Parathyroid adenoma (tissue), 2 donors: ENCODE measurements at regions not wholly inside any gene's neighbourhood (a gene's known extent, or its start where the extent isn't known, plus 50 kb on each side); places are given as distances from the start of the nearest gene placed in this dataset.

Experiments
- H2AFZ ChIP-seq: fragments of 300-600 bp; sonication (generic); one replicate; pipeline ENCODE4 v1.7.0; 2017; ENCODE audit warnings: antibody characterized with exemption, mild to moderate bottlenecking
- H3K27ac ChIP-seq: fragments of 300-600 bp; sonication (generic); one replicate; pipeline ENCODE4 v1.7.0; 2017
- H3K27me3 ChIP-seq: fragments of 300-600 bp; sonication (generic); one replicate; pipeline ENCODE4 v1.7.0; 2017; ENCODE audit warnings: low read length; ENCODE audit not compliant: control insufficient read depth, insufficient read depth
- H3K36me3 ChIP-seq: fragments of 300-600 bp; sonication (generic); one replicate; pipeline ENCODE4 v1.7.0; 2017; ENCODE audit warnings: low read length; ENCODE audit not compliant: control insufficient read depth, insufficient read depth
- H3K4me1 ChIP-seq: fragments of 300-600 bp; sonication (generic); one replicate; pipeline ENCODE4 v1.7.0; 2017; ENCODE audit warnings: control low read depth
- H3K4me2 ChIP-seq: fragments of 300-600 bp; sonication (generic); one replicate; pipeline ENCODE4 v1.7.0; 2017; ENCODE audit warnings: low read length
- H3K4me3 ChIP-seq: fragments of 300-600 bp; sonication (generic); one replicate; pipeline ENCODE4 v1.7.0; 2017; ENCODE audit warnings: low read depth, low read length
- H3K79me2 ChIP-seq: fragments of 300-600 bp; sonication (generic); one replicate; pipeline ENCODE4 v1.7.0; 2017; ENCODE audit warnings: control low read depth
- H3K9ac ChIP-seq: fragments of 300-600 bp; sonication (generic); one replicate; pipeline ENCODE4 v1.7.0; 2017; ENCODE audit warnings: mild to moderate bottlenecking
- H3K9me3 ChIP-seq: fragments of 300-600 bp; sonication (generic); one replicate; pipeline ENCODE4 v1.7.0; 2017; ENCODE audit warnings: low read length; ENCODE audit not compliant: control insufficient read depth
- TF ChIP-seq, protein P1 (sequence below): fragments of 300-600 bp; sonication (generic); IDR thresholded peaks from one replicate; pipeline ENCODE4 v1.7.0; 2017; ENCODE audit warnings: antibody characterized with exemption, mild to moderate bottlenecking
- donor health status: primary hyperparathyroidism.

DNA sequence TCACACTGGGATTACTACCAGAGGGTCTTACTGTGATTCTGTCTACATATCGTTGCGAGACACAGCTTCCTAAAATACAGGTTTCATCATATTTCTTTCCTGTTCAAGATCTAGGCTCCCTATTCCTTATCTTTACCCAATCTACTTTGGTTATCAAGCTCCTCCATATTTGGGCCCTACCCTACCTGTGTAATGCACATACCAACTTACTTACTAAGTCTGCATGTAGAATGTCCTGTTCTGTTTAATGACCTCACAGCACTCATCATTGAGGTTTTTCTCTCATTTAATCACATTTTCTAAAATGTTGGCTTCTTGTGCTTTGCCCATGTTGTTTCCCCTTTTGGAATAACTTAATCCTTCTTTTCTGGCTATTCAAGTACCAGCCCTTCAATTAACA is 551.1 kb downstream of the ZEB2 start:
- Histone ChIP-seq H3K4me1 (no peaks in the 10 kb centered on the region), H3K79me2 (no peaks in the 10 kb centered on the region), H3K4me2 (no peak overlapping the region), H3K27ac (no peak overlapping the region), H3K27me3 (no peaks in the 10 kb centered on the region), H3K9ac (no peak overlapping the region), H3K9me3 (no peaks in the 10 kb centered on the region), H3K4me3 (no peak overlapping the region), H3K36me3 (no peaks in the 10 kb centered on the region), H2AFZ (no peak overlapping the region)
- TF ChIP-seq, protein P1, sequence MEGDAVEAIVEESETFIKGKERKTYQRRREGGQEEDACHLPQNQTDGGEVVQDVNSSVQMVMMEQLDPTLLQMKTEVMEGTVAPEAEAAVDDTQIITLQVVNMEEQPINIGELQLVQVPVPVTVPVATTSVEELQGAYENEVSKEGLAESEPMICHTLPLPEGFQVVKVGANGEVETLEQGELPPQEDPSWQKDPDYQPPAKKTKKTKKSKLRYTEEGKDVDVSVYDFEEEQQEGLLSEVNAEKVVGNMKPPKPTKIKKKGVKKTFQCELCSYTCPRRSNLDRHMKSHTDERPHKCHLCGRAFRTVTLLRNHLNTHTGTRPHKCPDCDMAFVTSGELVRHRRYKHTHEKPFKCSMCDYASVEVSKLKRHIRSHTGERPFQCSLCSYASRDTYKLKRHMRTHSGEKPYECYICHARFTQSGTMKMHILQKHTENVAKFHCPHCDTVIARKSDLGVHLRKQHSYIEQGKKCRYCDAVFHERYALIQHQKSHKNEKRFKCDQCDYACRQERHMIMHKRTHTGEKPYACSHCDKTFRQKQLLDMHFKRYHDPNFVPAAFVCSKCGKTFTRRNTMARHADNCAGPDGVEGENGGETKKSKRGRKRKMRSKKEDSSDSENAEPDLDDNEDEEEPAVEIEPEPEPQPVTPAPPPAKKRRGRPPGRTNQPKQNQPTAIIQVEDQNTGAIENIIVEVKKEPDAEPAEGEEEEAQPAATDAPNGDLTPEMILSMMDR = no peak

DNA sequence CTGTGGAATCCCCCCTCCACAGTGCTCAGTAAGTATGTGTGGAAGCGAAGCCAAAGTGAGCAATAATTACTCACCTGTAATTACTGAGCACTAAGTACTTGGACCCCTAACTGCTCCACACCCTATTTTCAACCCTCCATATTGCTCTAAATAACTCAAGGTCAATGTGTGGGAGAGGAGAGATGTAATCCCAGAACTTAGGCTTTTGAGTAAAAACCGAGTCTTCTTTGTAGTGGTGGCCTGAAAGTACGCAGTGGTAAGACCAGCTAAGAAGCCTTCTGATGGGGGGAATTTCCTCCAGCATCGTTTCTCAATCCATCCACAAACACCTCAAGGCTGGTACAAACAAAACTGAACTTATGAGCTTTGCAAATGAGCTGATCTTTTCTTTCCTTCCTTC is 551.6 kb downstream of the ZEB2 start:
- no peak overlapping the region for H3K4me2 ChIP-seq
- H3K79me2 ChIP-seq = no peaks in the 10 kb centered on the region
- no peaks in the 10 kb centered on the region for H3K36me3 ChIP-seq
- no peak overlapping the region for H2AFZ ChIP-seq
- TF ChIP-seq, protein P1 = no peak
- H3K4me3 ChIP-seq = no peak overlapping the region
- no peak overlapping the region for H3K9ac ChIP-seq
- H3K4me1 ChIP-seq = no peaks in the 10 kb centered on the region
- H3K27me3 ChIP-seq = no peaks in the 10 kb centered on the region
- H3K27ac ChIP-seq = no peak overlapping the region
- H3K9me3 ChIP-seq = no peaks in the 10 kb centered on the region

DNA sequence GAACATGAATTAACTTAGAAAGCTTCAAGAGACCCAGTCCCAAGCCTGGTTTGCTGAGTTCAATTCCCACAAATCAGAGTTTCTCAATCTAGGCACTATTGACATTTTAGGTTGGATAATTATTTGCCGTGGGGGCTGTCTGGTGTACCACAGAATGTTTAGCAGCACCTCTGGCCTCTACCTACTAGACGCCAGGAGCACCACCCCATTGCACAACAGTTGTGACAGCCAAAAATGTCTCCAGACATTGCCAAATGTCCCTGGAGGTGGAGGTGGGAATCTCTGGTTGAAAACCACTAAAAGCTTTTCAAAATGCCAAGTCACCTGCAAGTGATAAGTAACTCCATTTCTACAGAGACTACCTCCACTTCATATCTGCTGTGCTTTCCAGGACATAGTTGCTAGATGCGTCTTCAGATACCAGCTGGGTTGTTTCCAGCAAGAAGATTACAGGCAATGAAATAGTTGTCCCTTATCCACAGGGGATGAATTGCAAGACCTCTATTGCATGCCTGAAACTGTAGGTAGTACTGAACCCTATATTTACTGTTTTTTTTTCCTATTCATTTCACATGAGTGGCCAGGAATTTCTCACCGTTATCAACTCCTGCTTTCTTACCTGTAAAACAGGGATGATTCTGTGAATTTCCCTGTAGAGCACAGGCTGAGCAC is 554.3 kb downstream of the ZEB2 start:
- Histone ChIP-seq H3K27me3 (no peaks in the 10 kb centered on the region), H2AFZ (no peak overlapping the region), H3K9ac (no peak overlapping the region), H3K79me2 (no peaks in the 10 kb centered on the region), H3K36me3 (no peaks in the 10 kb centered on the region), H3K27ac (no peak overlapping the region), H3K4me2 (no peak overlapping the region), H3K4me1 (no peaks in the 10 kb centered on the region), H3K9me3 (no peaks in the 10 kb centered on the region), H3K4me3 (no peak overlapping the region)
- TF ChIP-seq, protein P1 = no peak

DNA sequence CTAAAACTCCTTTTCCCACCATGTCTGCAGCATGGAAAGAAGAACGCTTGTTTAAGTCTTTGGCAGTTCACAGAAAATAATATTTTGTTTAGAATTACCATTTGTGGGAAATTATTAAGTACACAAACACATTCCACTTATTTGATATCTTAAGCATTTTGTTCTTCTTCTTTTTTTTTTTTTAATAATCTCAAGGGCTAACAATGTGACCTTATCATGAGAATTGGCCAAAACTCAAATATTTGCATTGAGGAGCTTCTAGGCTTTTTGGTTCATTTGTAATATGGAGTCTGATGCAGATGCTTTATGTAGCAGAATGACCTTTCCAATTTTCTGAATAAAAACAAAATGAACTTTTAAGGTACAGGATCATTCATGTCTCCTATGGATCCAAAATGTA is 555.0 kb downstream of the ZEB2 start:
- TF ChIP-seq, protein P1 = no peak
- no peak overlapping the region for H2AFZ ChIP-seq

DNA sequence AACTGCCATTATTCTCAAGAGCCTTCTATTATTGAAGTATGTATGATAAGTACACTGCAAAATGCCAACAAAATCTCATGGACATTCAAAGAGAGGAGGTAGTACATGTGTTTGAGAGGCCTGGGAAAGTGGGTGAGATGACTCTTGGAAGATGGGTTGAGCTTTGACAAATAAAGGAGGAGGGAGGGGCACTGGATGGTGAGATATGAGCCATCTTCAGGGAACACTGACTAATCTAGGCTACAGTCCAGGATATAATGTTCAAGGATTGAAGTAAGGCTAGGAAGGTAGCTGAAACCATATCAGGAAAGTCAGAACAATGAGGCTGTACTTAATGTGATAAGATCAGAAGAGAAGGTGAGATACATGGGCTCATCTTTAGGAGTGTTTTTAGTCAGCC is 559.7 kb downstream of the ZEB2 start:
- H2AFZ ChIP-seq = no peak overlapping the region
- no peak overlapping the region for H3K4me3 ChIP-seq
- no peaks in the 10 kb centered on the region for H3K9me3 ChIP-seq
- no peaks in the 10 kb centered on the region for H3K27me3 ChIP-seq
- H3K4me1 ChIP-seq = no peaks in the 10 kb centered on the region
- H3K36me3 ChIP-seq = no peaks in the 10 kb centered on the region
- no peak overlapping the region for H3K9ac ChIP-seq
- H3K4me2 ChIP-seq = no peak overlapping the region
- no peaks in the 10 kb centered on the region for H3K79me2 ChIP-seq
- TF ChIP-seq, protein P1 = no peak
- no peak overlapping the region for H3K27ac ChIP-seq

More for the DNA sequence above, 555.0 kb downstream of the ZEB2 start:
- Histone ChIP-seq H3K9me3 (no peaks in the 10 kb centered on the region), H3K27me3 (no peaks in the 10 kb centered on the region), H3K36me3 (no peaks in the 10 kb centered on the region), H3K4me1 (no peaks in the 10 kb centered on the region), H3K4me2 (no peak overlapping the region), H3K27ac (no peak overlapping the region), H3K4me3 (no peak overlapping the region), H3K79me2 (no peaks in the 10 kb centered on the region), H3K9ac (no peak overlapping the region)
